ENCODE measurements at regions not wholly inside any gene's neighbourhood (a gene's known extent, or its start where the extent isn't known, plus 50 kb on each side); places are given as distances from the start of the nearest gene placed in this dataset.
"Not testable (repeated sequence)": the region's sequence is repeated elsewhere in the genome, so short reads cannot be mapped to it uniquely, and the experiment has no call there.

DNA sequence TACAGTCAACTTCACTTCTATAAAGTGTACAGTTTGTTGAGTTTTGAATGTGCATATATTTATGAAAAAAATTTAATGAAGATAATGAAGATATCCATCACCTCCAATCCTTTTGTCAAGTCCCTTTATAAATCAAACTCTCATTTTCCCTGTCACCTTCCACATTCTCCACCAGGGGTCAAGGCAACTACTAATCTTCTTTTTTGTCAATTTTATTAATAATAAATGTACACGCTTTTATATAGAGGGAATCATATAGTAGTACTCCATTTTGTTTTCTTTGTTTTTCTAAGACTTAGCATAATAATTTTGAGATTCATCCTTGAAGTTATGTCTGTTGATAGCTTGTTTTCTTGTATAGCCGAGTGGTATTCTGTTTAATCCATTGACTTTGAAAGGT lies 1594.2 kb upstream of the PRMT6 start:
- no peak for DNase-seq

GRCh38 chr1:105467549-105467948 lies 1588.9 kb upstream of the PRMT6 start:
- no peak for DNase-seq

DNA sequence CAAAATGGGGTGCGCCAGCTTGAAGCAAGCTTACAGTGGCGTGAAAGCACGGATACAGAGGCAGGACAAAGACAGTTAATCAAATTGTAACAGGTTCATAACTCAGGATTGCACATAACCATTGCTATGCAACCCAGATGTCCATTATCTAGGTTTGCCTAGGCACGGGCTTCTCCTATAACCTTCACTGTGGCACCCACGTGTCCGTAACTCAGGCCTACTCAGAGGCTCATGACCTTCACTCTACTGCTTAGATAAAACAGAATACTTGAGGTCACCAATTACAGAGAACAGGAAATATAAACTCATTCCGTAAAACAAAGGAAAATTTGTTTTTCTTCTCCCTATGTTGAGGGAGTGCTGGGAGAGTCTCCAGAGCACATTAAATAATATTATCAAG lies 1585.9 kb upstream of the PRMT6 start:
- not testable (repeated sequence) for DNase-seq

DNA sequence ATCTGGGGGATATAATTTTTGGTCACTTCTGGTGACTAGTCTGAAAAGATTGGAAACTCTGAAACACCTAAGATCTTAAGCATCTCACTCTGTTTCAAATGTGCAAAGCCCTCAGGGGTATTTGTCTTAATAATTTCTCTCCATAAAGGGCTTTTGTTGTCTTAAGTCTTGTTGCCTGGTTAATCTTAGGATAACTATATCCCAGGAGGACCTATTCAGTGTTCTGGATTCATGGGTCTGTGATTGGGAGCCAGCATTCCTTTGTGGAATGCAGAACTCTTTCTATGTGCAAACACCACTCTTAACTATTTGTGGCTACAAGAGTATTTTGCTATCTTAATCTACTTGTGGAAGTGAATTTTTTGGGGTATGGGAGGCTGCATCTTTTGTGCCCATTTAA lies 1573.0 kb upstream of the PRMT6 start:
- DNase-seq, result no peak

- no peak for DNase-seq
Measured at GRCh38 chr1:105485207-105485606, 1571.3 kb upstream of the PRMT6 start.

DNA sequence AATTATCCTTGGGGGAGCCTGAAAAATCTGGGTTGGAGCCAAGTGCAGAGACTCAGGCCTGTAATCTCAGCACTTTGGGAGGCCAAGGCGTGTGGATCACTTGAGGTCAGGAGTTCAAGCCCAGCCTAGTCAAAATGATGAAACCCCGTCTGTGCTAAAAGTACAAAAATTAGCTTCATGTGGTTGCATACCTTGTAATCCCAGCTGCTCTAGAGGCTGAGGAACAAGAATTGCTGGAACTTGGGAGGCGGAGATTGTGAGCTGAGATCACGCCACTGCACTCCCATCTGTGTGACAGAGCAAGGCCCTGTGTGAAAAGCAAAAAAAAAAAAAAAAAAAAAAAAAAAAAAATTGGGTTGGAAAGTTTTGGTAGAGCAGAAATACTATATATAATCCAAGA lies 1563.6 kb upstream of the PRMT6 start:
- no peak for DNase-seq

DNA sequence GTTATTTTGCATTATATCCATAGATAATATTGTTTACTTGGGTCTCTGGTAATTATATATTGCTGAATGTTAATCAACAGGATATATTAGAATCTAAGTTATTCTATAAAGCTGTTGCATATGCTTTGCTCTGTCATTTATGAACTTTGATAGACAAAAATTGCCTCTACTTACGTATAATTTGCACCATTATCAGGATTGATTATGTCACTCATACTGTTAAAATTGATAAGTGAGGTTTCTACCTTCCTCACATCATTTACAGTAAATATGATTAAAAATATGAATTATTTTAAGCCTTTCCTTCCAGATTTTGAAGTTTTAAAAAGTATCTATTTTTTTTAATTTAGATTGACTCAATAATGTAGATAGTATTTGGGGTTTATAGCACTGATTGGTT lies 1540.4 kb upstream of the PRMT6 start:
- DNase-seq, result no peak

- DNase-seq, result no peak
Measured at GRCh38 chr1:105533996-105534395, 1522.5 kb upstream of the PRMT6 start.

GRCh38 chr1:105544475-105544874 lies 1512.0 kb upstream of the PRMT6 start:
- no peak for DNase-seq

DNA sequence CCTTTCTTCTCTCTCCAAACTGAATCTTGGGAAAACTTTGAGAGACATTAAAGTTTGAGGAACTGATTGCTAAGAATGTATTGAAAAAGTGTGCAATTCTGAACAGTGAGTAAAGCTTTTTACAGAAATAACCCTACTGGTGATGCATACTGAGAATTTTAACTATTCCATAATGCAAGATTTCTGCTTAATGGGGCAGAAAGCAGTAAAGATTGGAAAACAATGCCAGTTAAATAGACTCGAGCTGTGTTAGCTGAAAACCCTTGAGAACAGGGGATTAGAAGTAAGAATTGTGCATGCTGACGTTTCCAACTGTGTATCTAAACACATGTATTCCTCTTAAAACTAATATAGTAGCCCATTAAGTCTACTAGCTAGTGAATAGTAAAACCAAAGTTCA lies 1500.2 kb upstream of the PRMT6 start:
- DNase-seq, result no peak

- no peak for DNase-seq
Measured at GRCh38 chr1:105558023-105558422, 1498.5 kb upstream of the PRMT6 start.

- DNase-seq, result no peak
Measured at GRCh38 chr1:105565006-105565405, 1491.5 kb upstream of the PRMT6 start.

DNA sequence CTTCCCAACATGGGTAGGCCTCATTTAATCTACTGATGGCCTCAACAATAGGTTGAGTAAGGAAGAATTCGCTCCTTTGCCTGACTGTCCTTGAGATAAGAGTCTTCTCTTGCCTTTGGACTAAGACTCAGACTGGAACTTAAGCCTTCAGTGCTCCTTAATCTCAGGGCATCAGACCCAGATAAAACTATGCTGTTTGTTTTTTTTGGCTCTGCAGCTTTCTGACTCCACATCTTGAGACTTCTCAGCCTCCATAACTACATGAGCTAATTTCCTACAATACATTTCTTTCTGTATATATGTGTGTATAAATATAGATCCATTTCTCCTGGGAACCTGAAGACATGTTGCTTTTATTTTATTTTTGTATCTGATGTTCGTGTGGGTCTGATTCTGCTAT lies 1470.7 kb upstream of the PRMT6 start:
- no peak for DNase-seq

GRCh38 chr1:105591681-105592080 lies 1464.8 kb upstream of the PRMT6 start:
- DNase-seq, result no peak

GRCh38 chr1:105608713-105609112 lies 1447.8 kb upstream of the PRMT6 start:
- no peak for DNase-seq

- DNase-seq, result no peak
Measured at GRCh38 chr1:105626276-105626987, 1430.0 kb upstream of the PRMT6 start.

DNA sequence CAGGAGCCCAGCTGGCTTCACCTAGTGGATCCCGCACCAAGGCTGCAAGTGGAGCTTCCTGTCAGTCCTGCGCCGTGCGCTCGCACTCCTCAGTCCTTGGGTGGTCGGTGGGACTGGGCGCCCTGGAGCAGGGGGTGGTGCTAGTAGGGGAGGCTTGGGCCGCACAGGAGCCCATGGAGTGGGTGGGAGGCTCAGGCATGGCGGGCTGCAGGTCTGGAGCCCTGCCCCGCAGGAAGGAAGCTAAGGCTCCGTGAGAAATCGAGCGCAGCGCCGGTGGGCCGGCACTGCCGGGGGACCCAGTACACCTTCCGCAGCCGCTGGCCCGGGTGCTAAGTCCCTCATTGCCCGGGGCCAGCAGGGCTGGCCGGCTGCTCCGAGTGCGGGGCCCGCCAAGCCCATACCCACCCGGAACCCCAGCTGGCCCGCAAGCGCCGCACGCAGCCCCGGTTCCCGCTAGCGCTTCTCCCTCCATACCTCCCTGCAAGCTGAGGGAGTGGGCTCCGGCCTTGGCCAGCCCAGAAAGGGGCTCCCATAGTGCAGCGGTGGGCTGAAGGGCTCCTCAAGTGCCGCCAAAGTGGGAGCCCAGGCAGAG lies 1425.2 kb upstream of the PRMT6 start:
- not testable (repeated sequence) for DNase-seq

DNA sequence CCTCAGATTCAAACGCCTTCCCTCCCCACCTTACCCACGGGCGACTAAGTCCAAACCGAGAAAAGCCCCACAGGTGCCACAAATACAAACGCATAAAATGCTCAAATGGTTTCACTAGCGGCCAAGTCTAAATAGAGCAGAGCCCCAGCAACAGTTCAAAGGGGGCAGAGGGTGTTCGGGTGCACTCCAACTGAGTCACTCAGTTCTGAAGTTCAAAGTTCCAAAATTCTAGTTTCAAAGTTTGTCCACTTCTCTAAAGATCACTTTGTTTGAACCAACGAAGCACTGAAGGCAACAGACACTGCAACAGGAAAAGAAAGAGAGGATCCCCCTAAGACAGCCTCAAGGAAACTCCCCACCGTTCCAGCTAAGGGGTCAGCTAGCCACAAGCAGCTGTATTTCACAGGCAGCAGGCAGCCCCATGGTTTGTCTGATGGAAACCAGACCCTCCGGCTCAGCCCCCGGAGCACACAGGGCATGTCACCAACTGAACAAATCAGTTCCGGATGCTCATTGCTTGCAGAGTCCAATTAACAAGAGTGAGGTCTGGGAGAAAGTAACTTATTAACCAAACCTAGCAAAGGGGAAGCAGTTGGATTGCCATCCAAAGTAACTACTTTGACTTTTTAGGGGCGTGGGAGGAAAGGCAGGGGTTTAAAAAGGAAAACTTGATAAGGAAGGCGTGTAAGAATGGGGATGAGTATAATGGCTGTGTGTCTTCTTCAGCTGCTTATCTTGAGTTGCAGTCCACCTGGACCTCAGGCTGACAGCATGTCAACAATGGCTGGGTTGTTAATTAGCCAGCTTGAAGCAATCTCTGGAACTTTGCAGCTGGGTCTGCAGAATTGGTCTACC lies 1423.9 kb upstream of the PRMT6 start:
- DNase-seq, result no peak

GRCh38 chr1:105636052-105636451 lies 1420.4 kb upstream of the PRMT6 start:
- DNase-seq, result no peak

- DNase-seq, result no peak
Measured at GRCh38 chr1:105641407-105641806, 1415.1 kb upstream of the PRMT6 start.

GRCh38 chr1:105652109-105652508 lies 1404.4 kb upstream of the PRMT6 start:
- DNase-seq, result no peak

GRCh38 chr1:105655032-105655431 lies 1401.4 kb upstream of the PRMT6 start:
- no peak for DNase-seq

DNA sequence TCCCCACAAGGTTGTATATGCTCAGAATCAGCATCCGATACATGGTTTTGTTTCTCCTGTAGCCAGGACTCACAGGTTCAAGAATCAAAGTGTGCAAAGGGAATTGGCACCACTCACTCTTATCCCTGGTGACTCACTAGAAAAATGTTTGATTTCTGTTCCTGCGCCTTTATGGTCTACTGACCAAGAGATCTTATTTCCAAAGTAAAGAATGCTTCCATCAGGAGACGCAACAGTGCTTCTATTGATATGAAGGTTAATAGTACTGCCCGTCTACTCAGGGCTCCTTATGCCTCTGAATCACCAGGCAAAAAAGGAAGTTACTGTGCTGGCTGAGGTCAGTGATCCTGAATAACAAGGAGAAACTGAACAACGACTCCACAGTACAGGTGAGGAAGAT lies 1392.0 kb upstream of the PRMT6 start:
- no peak for DNase-seq

DNA sequence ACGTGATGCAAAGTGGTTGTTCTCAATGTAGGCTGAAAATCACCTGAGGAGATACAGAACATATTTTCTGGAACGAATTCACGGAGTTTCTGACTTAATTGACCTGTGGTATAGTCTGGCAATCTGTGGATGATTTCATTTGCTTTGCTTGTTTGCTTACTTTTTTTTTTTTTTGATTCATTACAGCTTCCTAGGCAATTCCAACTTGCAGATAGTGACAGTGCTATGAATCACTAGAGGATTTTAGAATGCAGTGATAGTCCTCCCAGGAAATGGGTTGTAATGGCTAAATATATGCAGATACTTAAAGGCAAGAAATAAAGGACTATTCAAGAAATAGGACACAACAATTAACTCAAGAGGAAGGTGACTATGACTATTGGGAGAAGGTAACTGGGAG lies 1378.1 kb upstream of the PRMT6 start:
- no peak for DNase-seq

All from CD4-positive, alpha-beta T cell treated with Interleukin-1 beta for 1 hour (primary cell).